Epithelial cell of prostate (primary cell): ENCODE measurements at regions not wholly inside any gene's neighbourhood (a gene's known extent, or its start where the extent isn't known, plus 50 kb on each side); places are given as distances from the start of the nearest gene placed in this dataset.

Experiments used
- DNase-seq: peaks from one replicate; pipeline ENCODE4 v3.0.0-alpha.2; 2011; ENCODE audit warnings: low read depth, low spot score
- H3K27ac ChIP-seq: fragments of 450-650 bp; 2 replicates; pipeline ENCODE4 v1.5.1; 2017; ENCODE audit warnings: mild to moderate bottlenecking

DNA sequence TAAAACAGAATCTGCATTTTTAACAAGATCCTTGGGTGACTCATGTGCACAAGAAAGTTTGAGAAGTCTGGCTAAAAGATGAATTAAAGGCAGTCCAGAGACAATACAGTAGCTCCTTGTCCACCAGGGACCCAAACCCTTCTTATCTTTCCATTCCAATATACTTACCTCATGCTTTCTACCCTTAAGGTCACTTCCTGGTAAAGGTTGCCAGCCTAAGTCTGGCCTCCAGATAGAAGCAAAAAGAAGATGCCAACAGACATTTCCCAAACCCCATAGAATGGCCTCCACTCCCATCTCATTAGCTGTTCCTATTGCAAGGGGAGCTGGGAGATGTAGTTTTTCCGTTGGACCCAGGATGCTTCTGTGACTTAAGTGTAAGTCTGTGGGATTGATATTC, 101.4 kb upstream of the XYLT1 start:
- peak overlapping the region; percentile 95 for H3K27ac ChIP-seq
- DNase-seq = no peak

DNA sequence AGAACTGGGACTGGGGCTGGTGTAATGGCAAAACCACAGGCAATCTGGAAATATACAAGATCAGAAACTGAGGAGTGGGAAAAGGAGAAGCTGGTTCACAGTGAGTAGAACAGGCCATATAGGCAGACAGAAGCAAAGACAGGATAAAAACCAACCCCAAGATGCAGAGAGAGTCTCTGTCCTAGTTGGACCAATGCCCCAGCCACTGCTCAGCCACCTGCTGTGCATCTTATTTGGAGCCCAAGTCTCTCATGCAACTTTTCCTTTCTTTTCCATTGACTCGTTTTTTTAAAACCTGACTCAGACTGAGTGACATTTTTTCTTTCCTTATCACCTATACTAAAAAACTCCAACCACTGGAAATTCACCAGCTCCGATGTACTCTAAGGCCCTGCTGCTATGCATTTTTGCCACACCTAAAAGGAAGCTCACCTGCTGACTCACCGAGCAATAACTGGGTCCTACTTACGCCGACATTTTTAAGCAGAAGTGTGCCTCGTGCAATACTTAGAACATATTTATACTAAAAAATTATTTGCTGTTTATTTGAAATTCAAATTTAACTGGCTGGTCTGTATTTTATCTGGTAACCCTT, 100.8 kb upstream of the XYLT1 start:
- H3K27ac ChIP-seq = peak overlapping the region; percentile 95
- peak; percentile 75 for DNase-seq

GRCh38 chr16:17568239-17568638, 97.5 kb upstream of the XYLT1 start:
- no peak overlapping the region for H3K27ac ChIP-seq

GRCh38 chr16:17567455-17567854, 96.7 kb upstream of the XYLT1 start:
- DNase-seq = no peak
- no peak overlapping the region for H3K27ac ChIP-seq

More at GRCh38 chr16:17568239-17568638, 97.5 kb upstream of the XYLT1 start:
- DNase-seq = no peak

DNA sequence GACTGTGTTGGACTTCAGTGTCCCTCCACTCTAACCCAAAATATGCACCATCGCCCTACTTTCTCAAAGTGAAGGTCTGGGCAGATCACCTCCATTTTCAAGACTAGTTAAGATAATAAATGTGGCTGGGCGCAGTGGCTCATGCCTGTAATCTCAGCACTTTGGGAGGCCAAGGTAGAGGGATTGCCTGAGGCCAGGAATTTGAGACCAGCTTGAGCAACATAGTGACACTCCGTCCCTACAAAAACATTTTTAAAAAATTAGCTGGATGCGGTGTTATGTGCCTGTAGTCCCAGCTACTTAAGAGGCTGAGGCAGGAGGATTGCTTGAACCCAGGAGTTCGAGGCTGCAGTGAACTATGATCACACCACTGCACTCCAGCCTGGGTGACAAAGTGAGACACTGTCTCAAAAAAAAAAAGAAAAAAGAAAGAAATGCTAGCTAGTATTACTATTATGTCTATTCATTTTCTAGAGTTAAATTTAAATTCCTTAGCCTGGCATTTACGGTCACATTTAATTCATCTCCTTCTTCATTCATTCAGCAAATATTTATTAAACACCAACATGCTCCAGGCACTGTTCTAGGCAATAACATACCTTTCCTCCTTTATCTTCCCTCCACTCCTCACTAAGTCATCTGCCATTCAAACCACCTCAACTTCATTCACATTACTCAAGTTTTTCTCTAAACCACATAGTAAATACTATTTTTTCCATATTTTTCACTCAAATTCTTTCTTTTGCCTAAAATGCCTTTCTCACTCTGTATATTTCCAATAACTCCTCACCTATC, 96.1 kb upstream of the XYLT1 start:
- peak overlapping the region; percentile 33 for H3K27ac ChIP-seq
- no peak for DNase-seq

- peak; percentile 52 for DNase-seq
- H3K27ac ChIP-seq = peak overlapping the region; percentile 33
These were observed 95.3 kb upstream of the XYLT1 start for GRCh38 chr16:17566075-17566474.

DNA sequence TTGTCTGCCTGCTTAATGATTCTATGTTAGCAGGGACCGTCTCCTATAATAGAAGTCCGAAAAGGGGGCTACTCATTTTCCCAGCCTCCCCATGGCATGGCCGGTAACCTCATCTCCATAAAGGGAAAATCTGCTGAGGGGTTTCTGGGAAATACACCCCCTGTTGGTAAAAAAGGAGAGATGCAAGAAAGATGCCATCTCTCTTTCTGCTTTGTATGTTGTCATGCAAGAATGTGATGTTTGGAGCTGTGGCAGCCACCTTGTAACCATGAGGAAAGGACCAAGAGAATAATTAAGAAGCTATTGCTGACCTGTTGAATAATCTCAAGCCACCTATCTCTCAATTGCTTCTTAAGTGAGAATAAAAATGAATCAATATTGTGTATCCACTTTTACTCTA, 94.8 kb upstream of the XYLT1 start:
- H3K27ac ChIP-seq = peak overlapping the region; percentile 33
- DNase-seq = no peak

GRCh38 chr16:17564856-17565255, 94.1 kb upstream of the XYLT1 start:
- DNase-seq = no peak
- H3K27ac ChIP-seq = no peak overlapping the region

GRCh38 chr16:17563323-17564091, 92.7 kb upstream of the XYLT1 start:
- H3K27ac ChIP-seq = no peak overlapping the region
- DNase-seq = no peak

DNA sequence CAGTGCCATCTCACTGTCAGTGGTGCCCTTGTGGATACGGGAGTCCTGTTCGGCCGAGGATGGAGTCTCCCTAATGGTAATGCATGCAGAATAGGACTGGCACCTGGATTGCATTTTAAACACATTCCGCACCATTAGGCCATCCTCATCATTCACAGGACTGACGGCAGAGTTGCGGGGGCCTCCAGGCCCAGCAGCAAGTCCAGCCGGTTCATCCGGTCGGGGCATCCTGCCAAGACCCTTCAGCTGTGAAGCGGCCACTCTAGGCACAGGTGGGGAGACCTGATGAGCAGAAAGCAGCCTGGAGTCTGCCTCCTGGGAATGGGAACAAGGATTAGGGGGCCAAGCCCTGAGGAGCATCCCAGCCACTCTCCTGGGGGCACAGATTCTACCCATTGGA, 90.3 kb upstream of the XYLT1 start:
- no peak overlapping the region for H3K27ac ChIP-seq
- DNase-seq = no peak

GRCh38 chr16:17560548-17560947, 89.8 kb upstream of the XYLT1 start:
- DNase-seq = no peak

GRCh38 chr16:17559394-17559793, 88.6 kb upstream of the XYLT1 start:
- no peak overlapping the region for H3K27ac ChIP-seq
- no peak for DNase-seq

More at GRCh38 chr16:17560548-17560947, 89.8 kb upstream of the XYLT1 start:
- H3K27ac ChIP-seq = no peak overlapping the region

GRCh38 chr16:17557949-17558348, 87.2 kb upstream of the XYLT1 start:
- H3K27ac ChIP-seq = no peak overlapping the region
- no peak for DNase-seq

DNA sequence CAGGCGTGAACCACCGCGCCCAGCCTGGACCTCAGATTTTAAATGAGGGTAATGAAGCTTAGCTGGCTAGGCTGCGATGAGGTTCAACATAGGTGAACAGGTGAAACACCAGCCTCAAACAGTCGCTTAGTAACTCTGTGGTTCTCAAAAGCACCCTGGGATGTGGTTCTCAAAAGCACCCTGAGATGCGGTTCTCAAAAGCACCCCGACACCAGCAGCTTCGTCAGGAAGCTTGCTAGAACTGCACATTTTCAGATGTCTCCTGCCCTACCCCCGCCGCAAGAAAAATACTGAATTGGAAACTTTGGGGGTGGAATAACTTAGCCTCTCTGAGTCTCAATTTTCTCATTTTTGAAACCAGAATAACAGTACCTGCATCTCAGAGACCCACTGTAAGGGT, 86.7 kb upstream of the XYLT1 start:
- no peak overlapping the region for H3K27ac ChIP-seq
- DNase-seq = no peak

- DNase-seq = peak; percentile 40
- H3K27ac ChIP-seq = peak overlapping the region; percentile 52
These were observed 85.7 kb upstream of the XYLT1 start for GRCh38 chr16:17556276-17557052.

DNA sequence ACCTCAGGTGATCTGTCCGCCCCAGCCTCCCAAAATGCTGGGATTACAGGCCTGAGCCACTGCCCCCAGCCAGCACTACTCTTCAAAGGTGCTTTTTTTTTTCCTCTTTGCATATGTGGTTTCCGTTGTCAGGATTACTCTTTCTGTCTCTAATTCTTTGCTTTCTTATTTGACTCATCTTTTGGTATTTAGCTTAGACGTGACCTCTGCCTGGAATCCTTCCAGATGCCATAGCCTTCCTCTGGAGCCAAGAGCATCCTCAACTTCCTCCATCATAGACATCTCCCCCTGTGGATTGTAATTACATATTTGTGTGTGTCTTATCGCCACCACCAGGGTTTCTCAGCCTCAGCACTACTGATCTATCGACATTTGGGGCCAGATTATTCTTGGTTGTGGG, 84.4 kb upstream of the XYLT1 start:
- H3K27ac ChIP-seq = peak overlapping the region; percentile 52
- no peak for DNase-seq

DNA sequence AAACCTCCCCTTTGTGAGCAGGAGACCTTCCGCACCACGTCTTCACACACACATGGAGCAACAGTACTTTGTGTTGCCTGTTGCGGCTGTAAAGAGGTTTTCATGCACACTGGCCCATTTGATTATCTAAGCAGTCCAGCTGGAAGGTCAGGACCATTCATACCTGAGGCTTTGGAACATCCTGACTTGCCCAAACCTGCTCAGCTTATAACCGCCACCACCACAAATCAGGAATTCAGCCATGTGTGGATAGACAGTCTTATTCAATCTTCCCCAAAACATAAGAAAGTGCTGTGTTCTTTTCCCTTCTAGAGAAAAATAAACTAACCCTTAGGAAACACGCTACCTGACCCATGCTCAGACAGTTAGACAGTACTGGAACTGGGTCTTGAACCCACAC, 81.6 kb upstream of the XYLT1 start:
- peak overlapping the region; percentile 90 for H3K27ac ChIP-seq
- peak; percentile 66 for DNase-seq

DNA sequence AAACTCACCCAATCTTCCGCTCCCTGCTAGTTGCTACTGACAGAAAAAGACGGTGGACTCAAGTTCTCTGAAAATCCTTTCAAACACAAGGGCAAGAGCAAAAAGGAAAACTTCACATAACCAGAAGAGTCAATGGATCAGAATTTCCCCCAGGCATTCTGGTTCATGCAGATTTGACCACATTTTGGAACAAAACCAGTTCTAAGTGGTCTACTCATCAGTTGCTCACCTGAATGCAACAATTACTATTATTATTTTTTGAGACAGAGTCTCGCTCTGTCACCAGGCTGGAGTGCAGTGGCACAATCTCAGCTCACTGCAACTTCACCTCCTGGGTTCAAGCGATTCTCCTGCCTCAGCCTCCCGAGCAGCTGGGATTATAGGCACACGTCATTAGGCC, 80.9 kb upstream of the XYLT1 start:
- DNase-seq = peak; percentile 73
- H3K27ac ChIP-seq = peak overlapping the region; percentile 90

DNA sequence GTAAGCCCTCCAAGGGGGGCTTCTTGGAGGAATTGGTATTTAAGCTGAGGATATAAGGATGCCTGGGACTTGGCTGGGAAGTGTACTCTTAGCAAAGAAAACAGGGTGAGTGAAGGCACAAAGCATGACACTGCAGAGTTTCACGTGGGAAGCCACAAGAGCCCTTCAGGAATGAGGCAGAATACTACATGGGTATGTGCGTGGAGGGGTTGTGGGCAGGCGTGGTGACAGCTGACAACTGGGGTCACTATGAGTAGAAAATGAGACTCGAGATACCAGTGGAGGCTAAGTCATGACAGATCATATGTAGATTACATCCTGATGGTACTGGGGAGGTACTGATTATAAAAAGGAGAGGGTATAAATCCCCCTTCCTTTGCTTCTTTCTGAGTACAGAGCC, 78.1 kb upstream of the XYLT1 start:
- no peak for DNase-seq

GRCh38 chr16:17544785-17545184, 74.0 kb upstream of the XYLT1 start:
- no peak overlapping the region for H3K27ac ChIP-seq
- DNase-seq = no peak

More for the DNA sequence above, 78.1 kb upstream of the XYLT1 start:
- H3K27ac ChIP-seq = no peak overlapping the region
